ENCODE measurements at regions not wholly inside any gene's neighbourhood (a gene's known extent, or its start where the extent isn't known, plus 50 kb on each side); places are given as distances from the start of the nearest gene placed in this dataset.

DNA sequence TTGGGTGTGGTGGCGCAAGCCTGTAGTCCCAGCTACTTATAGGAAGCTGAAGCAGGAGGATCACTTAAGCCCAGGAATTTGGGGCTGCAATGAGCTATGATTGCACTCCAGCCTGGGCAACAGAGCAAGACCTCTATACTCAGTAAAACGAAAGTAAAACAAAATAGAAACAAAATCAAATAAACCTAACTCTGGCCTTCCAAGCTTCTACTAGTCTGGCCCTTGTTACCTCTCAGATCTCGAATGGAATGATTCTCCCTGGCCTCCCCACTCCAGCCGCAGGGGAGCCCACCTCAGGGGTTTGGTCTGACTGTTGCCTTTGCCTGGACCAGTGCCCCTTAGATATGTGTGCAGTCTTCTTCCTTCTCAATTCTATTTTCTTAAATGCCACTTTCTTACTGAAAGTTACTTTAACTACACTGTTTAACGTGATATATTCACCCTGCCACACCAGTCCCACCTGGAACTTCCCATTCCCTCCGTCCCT is 160.0 kb upstream of the GCFC2 start:
- TF ChIP-seq, protein P1, sequence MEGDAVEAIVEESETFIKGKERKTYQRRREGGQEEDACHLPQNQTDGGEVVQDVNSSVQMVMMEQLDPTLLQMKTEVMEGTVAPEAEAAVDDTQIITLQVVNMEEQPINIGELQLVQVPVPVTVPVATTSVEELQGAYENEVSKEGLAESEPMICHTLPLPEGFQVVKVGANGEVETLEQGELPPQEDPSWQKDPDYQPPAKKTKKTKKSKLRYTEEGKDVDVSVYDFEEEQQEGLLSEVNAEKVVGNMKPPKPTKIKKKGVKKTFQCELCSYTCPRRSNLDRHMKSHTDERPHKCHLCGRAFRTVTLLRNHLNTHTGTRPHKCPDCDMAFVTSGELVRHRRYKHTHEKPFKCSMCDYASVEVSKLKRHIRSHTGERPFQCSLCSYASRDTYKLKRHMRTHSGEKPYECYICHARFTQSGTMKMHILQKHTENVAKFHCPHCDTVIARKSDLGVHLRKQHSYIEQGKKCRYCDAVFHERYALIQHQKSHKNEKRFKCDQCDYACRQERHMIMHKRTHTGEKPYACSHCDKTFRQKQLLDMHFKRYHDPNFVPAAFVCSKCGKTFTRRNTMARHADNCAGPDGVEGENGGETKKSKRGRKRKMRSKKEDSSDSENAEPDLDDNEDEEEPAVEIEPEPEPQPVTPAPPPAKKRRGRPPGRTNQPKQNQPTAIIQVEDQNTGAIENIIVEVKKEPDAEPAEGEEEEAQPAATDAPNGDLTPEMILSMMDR (conservative IDR thresholded peaks at IDR 0.05 in 1 of 2, IDR thresholded peaks at IDR 0.05 in 1 of 2; ENCODE audit: low read depth in 1 of 2, low read length in 2 of 2), result no peak
- no peak for TF ChIP-seq EZH2 (IDR thresholded peaks at IDR 0.05; ENCODE audit: low read length, missing control alignments)
